PFSK-1 (cell line): ENCODE measurements at regions not wholly inside any gene's neighbourhood (a gene's known extent, or its start where the extent isn't known, plus 50 kb on each side); places are given as distances from the start of the nearest gene placed in this dataset.

Source experiments
- POLR2AphosphoS5 ChIP-seq: IDR thresholded peaks from 2 replicates; pipeline ENCODE4 v1.6.1; 2012; ENCODE audit warnings: low read depth, mild to moderate bottlenecking, control low read depth, low read length, moderate library complexity
- SIN3A ChIP-seq: IDR thresholded peaks from 2 replicates; pipeline ENCODE4 v1.6.1; 2012; ENCODE audit warnings: mild to moderate bottlenecking, low read length, moderate library complexity, borderline replicate concordance; ENCODE audit not compliant: insufficient read depth

DNA sequence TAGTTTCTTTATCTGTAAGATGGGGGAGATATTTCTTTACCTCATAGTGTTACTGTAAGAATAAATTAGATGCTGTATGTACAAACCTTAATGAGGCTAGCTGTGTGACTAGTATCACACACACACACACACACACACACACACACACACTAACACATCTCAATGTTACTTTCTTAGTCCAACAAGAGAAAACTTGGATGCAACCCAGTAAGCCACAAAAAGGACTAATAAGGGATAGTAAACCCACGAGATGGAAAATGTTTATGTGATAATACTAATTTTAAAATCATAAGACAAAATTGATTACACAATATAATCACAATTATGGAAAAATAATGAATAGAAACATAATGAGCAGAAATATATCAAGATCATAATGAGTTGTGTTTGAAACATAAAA is 437.7 kb upstream of the ZNF507 start:
- TF ChIP-seq SIN3A (no peak), POLR2AphosphoS5 (no peak)
